Calu3 (cell line): ENCODE measurements at regions not wholly inside any gene's neighbourhood (a gene's known extent, or its start where the extent isn't known, plus 50 kb on each side); places are given as distances from the start of the nearest gene placed in this dataset.

Experiments
- BruUV-seq: library from RNA; stranded (reverse); fragments of 400-500 nt; replicated peaks from 2 replicates; lab custom pipeline; 2021; lab: Mats Ljungman, UMichigan
- CTCF ChIA-PET: fragments of 300-600 bp; sonication (Branson Sonifier 250); formaldehyde crosslinking; loops from one replicate; lab custom pipeline; 2022; ENCODE audit warnings: antibody characterized with exemption; lab: Charles Lee
- DNase-seq: peaks from one replicate; pipeline ENCODE4 v3.0.0; 2022
- H3K27ac Mint-ChIP-seq: one replicate; pipeline ENCODE4 v1.8.0; 2022; ENCODE audit warnings: mixed read lengths; ENCODE audit not compliant: unreplicated experiment
- H3K27me3 Mint-ChIP-seq: one replicate; pipeline ENCODE4 v1.8.0; 2022; ENCODE audit warnings: mixed read lengths; ENCODE audit not compliant: unreplicated experiment
- H3K36me3 Mint-ChIP-seq: one replicate; pipeline ENCODE4 v1.8.0; 2022; ENCODE audit warnings: mild to moderate bottlenecking, moderate library complexity, mixed read lengths; ENCODE audit not compliant: insufficient read depth, unreplicated experiment
- H3K4me1 Mint-ChIP-seq: one replicate; pipeline ENCODE4 v1.8.0; 2022; ENCODE audit warnings: mild to moderate bottlenecking, low read depth, mixed read lengths; ENCODE audit not compliant: unreplicated experiment
- H3K4me3 Mint-ChIP-seq: one replicate; pipeline ENCODE4 v1.8.0; 2022; ENCODE audit warnings: mild to moderate bottlenecking, low read depth, moderate library complexity, mixed read lengths; ENCODE audit not compliant: unreplicated experiment
- H3K9me3 Mint-ChIP-seq: one replicate; pipeline ENCODE4 v1.8.0; 2022; ENCODE audit warnings: low read depth, mixed read lengths; ENCODE audit not compliant: unreplicated experiment
- CTCF ChIP-seq: fragments of 200-600 bp; IDR thresholded peaks from one replicate; pipeline ENCODE4 v1.8.0; 2022; ENCODE audit warnings: antibody characterized with exemption; ENCODE audit not compliant: unreplicated experiment
- intact Hi-C: fragments of 100-400 bp; cut with micrococcal nuclease; formaldehyde crosslinking; loops from one replicate; pipeline ENCODE4 v1.10.0; 2022; ENCODE audit not compliant: unreplicated experiment

GRCh38 chr1:101162300-101162699, 74.5 kb upstream of the S1PR1 start:
- H3K27me3 Mint-ChIP-seq = no peaks in the 10 kb centered on the region
- H3K4me1 Mint-ChIP-seq = no peaks in the 10 kb centered on the region
- H3K27ac Mint-ChIP-seq = no peak overlapping the region
- no peak for DNase-seq
- no peak overlapping the region for H3K4me3 Mint-ChIP-seq
- CTCF ChIA-PET = no interaction called here
- no TSS peak for BruUV-seq
- no peaks in the 10 kb centered on the region for H3K36me3 Mint-ChIP-seq
- no peaks in the 10 kb centered on the region for H3K9me3 Mint-ChIP-seq
- intact Hi-C loops = no loop called here
- no peak for TF ChIP-seq CTCF

- Mint-ChIP-seq H3K9me3 (no peaks in the 10 kb centered on the region), H3K36me3 (no peaks in the 10 kb centered on the region), H3K27me3 (no peaks in the 10 kb centered on the region), H3K4me3 (no peak overlapping the region), H3K4me1 (no peaks in the 10 kb centered on the region), H3K27ac (no peak overlapping the region)
- no peak for DNase-seq
- intact Hi-C loops = no loop called here
- no peak for TF ChIP-seq CTCF
- no TSS peak for BruUV-seq
- CTCF ChIA-PET = no interaction called here
These were observed 75.2 kb upstream of the S1PR1 start for GRCh38 chr1:101161619-101162018.

- no peaks in the 10 kb centered on the region for H3K9me3 Mint-ChIP-seq
- intact Hi-C loops = loop anchor here (10.0 kb wide), 1 partner anchor 64 kb away; no protein-coding TSS in a partner anchor
- no peak for TF ChIP-seq CTCF
- H3K4me3 Mint-ChIP-seq = no peak overlapping the region
- H3K4me1 Mint-ChIP-seq = no peaks in the 10 kb centered on the region
- DNase-seq = no peak
- no peaks in the 10 kb centered on the region for H3K27me3 Mint-ChIP-seq
- BruUV-seq = no TSS peak
- no peaks in the 10 kb centered on the region for H3K36me3 Mint-ChIP-seq
- CTCF ChIA-PET = no interaction called here
- H3K27ac Mint-ChIP-seq = no peak overlapping the region
These were observed 78.4 kb upstream of the S1PR1 start for GRCh38 chr1:101158424-101158823.

- H3K27ac Mint-ChIP-seq = no peak overlapping the region
- no peak for DNase-seq
- intact Hi-C loops = loop anchor here (10.0 kb wide), 1 partner anchor 60 kb away; no protein-coding TSS in a partner anchor
- H3K27me3 Mint-ChIP-seq = no peaks in the 10 kb centered on the region
- CTCF ChIA-PET = no interaction called here
- BruUV-seq = no TSS peak
- peaks cover 8% of the 10 kb centered on the region for H3K4me1 Mint-ChIP-seq
- no peaks in the 10 kb centered on the region for H3K9me3 Mint-ChIP-seq
- no peaks in the 10 kb centered on the region for H3K36me3 Mint-ChIP-seq
- TF ChIP-seq CTCF = no peak
- no peak overlapping the region for H3K4me3 Mint-ChIP-seq
These were observed 82.3 kb upstream of the S1PR1 start for GRCh38 chr1:101154547-101154946.
